ENCODE measurements at regions not wholly inside any gene's neighbourhood (a gene's known extent, or its start where the extent isn't known, plus 50 kb on each side); places are given as distances from the start of the nearest gene placed in this dataset.

DNA sequence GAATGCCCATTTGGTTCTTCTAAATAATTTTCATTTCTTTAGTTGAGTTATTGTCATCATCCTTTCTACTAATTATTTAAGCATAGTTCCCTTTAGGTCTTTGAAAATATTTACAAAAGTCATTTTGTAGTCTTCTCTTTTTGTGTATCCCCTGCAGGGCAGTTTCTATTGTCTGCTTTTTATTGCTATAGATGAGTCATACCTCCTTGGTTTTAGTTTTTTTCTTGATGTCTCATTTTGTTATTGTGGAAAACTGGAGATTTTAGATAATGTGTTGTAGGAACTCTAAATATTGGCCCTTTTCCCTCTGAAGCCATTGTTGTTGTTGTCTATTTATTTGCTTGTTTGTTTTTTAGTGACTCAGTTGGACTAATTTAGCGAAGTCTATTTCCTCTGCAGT lies 387.9 kb downstream of the NUF2 start:
- WGBS, 3 donors: 90 to 97% (median 92%) methylated on average over 1 of the region's 1 CpG
- intact Hi-C loops (cut with DNase I): no loop called here
- TF ChIP-seq EP300 (IDR thresholded peaks at IDR 0.05) (no peak), POLR2A (IDR thresholded peaks at IDR 0.05) (no peak)
- TF ChIP-seq, protein P1, sequence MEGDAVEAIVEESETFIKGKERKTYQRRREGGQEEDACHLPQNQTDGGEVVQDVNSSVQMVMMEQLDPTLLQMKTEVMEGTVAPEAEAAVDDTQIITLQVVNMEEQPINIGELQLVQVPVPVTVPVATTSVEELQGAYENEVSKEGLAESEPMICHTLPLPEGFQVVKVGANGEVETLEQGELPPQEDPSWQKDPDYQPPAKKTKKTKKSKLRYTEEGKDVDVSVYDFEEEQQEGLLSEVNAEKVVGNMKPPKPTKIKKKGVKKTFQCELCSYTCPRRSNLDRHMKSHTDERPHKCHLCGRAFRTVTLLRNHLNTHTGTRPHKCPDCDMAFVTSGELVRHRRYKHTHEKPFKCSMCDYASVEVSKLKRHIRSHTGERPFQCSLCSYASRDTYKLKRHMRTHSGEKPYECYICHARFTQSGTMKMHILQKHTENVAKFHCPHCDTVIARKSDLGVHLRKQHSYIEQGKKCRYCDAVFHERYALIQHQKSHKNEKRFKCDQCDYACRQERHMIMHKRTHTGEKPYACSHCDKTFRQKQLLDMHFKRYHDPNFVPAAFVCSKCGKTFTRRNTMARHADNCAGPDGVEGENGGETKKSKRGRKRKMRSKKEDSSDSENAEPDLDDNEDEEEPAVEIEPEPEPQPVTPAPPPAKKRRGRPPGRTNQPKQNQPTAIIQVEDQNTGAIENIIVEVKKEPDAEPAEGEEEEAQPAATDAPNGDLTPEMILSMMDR (IDR thresholded peaks at IDR 0.05): no peak

DNA sequence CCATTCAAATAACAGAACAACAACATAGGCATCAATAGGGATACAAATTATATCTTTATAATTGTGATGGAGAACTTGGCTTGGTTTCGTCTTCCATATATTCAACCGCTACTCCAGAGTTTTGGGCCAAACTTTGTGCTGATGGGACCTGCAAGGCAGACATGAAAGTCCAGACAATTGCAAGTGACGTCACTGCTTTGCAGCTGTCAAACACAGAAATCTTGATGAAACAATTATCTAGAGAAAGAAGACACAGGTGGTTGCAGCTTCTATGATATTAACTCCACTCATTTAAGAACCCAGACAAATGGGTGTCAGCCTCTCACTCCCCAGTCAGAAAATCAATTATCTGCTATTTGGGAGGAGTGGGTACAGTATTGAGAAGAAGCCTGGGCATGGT lies 390.6 kb downstream of the NUF2 start:
- WGBS, 3 donors: 92 to 98% (median 95%) methylated on average over 3 of the region's 3 CpGs
- Histone ChIP-seq H3K27ac (no peak overlapping the region), H3K36me3 (no peaks in the 10 kb centered on the region), H3K9me3 (no peaks in the 10 kb centered on the region), H3K4me3 (no peak overlapping the region), H3K27me3 (no peaks in the 10 kb centered on the region), H3K4me1 (ENCODE audit: insufficient read depth) (no peaks in the 10 kb centered on the region)
- intact Hi-C loops (cut with DNase I): no loop called here
- DNase-seq: no peak
- TF ChIP-seq, protein P1 (IDR thresholded peaks at IDR 0.05): no peak
- no peak for TF ChIP-seq EP300 (IDR thresholded peaks at IDR 0.05)
- no peak for TF ChIP-seq POLR2A (IDR thresholded peaks at IDR 0.05)

More for the DNA sequence above, 387.9 kb downstream of the NUF2 start:
- DNase-seq: no peak
- Histone ChIP-seq H3K27me3 (no peaks in the 10 kb centered on the region), H3K36me3 (no peaks in the 10 kb centered on the region), H3K27ac (no peak overlapping the region), H3K9me3 (no peaks in the 10 kb centered on the region), H3K4me1 (ENCODE audit: insufficient read depth) (no peaks in the 10 kb centered on the region), H3K4me3 (no peak overlapping the region)

- WGBS, 3 donors: 89% methylated on average over 3 of the region's 3 CpGs
- H3K4me1 ChIP-seq (ENCODE audit: insufficient read depth): no peaks in the 10 kb centered on the region
- no peaks in the 10 kb centered on the region for H3K27me3 ChIP-seq
- H3K4me3 ChIP-seq: no peak overlapping the region
- DNase-seq: no peak
- no peak overlapping the region for H3K27ac ChIP-seq
- TF ChIP-seq EP300 (IDR thresholded peaks at IDR 0.05): no peak
- TF ChIP-seq POLR2A (IDR thresholded peaks at IDR 0.05): no peak
- TF ChIP-seq, protein P1 (IDR thresholded peaks at IDR 0.05): no peak
- no peaks in the 10 kb centered on the region for H3K9me3 ChIP-seq
- H3K36me3 ChIP-seq: no peaks in the 10 kb centered on the region
- intact Hi-C loops (cut with DNase I): no loop called here
Measured at GRCh38 chr1:163720294-163720693, 398.5 kb downstream of the NUF2 start.

DNA sequence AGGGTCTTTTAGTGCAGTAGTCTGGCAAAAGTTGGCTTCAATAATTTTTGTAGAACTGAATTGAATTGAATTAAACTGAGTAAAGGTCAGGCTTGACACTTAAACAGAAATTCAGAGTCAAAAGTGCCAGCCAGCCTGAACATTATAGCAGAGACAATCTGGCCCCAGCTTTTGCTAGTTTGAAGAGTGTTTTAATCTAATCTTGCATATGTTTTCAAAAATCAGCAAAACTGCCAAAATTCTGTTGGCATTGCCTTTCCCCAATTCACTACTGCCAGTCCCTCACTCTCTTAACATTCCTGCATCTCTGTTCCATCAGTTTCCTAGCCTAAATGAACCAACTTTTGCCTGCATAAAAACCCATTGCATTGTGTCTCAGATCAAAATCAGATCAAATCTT lies 403.8 kb downstream of the NUF2 start:
- no peaks in the 10 kb centered on the region for H3K27me3 ChIP-seq
- no peak overlapping the region for H3K4me3 ChIP-seq
- TF ChIP-seq EP300 (IDR thresholded peaks at IDR 0.05) (no peak), POLR2A (IDR thresholded peaks at IDR 0.05) (no peak)
- TF ChIP-seq, protein P1 (IDR thresholded peaks at IDR 0.05): no peak
- H3K9me3 ChIP-seq: no peaks in the 10 kb centered on the region
- intact Hi-C loops (cut with DNase I): no loop called here
- H3K36me3 ChIP-seq: no peaks in the 10 kb centered on the region
- DNase-seq: no peak
- no peaks in the 10 kb centered on the region for H3K4me1 ChIP-seq (ENCODE audit: insufficient read depth)
- no peak overlapping the region for H3K27ac ChIP-seq

DNA sequence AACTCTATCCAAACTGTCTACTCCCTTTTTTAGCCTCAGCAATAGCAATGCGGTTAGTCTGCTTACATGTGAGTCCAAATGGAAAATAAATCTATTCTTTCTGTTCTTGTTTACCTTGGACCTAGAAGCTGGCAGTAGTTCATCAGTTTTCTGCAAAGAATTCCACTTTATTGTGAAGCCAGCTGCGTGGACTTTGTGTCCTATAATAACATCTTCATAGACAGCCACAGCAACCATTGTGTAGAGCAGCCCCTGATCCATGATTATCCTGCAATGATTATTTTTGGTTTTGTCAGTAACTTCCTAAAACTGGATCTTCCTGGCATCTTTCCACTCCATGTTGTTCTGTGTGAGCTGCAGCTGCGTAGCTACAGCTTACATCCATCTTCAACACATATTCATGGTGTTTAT lies 408.7 kb downstream of the NUF2 start:
- TF ChIP-seq POLR2A (IDR thresholded peaks at IDR 0.05) (no peak), EP300 (IDR thresholded peaks at IDR 0.05) (no peak)
- TF ChIP-seq, protein P1 (IDR thresholded peaks at IDR 0.05): no peak
- Histone ChIP-seq H3K4me3 (no peak overlapping the region), H3K27me3 (no peaks in the 10 kb centered on the region), H3K4me1 (ENCODE audit: insufficient read depth) (no peaks in the 10 kb centered on the region), H3K36me3 (no peaks in the 10 kb centered on the region), H3K27ac (no peak overlapping the region), H3K9me3 (no peaks in the 10 kb centered on the region)
- intact Hi-C loops (cut with DNase I): no loop called here
- 7 to 9% (median 7%) methylated on average over 3 of the region's 3 CpGs for WGBS, 3 donors
- no peak for DNase-seq
